ENCODE measurements at regions not wholly inside any gene's neighbourhood (a gene's known extent, or its start where the extent isn't known, plus 50 kb on each side); places are given as distances from the start of the nearest gene placed in this dataset.

DNA sequence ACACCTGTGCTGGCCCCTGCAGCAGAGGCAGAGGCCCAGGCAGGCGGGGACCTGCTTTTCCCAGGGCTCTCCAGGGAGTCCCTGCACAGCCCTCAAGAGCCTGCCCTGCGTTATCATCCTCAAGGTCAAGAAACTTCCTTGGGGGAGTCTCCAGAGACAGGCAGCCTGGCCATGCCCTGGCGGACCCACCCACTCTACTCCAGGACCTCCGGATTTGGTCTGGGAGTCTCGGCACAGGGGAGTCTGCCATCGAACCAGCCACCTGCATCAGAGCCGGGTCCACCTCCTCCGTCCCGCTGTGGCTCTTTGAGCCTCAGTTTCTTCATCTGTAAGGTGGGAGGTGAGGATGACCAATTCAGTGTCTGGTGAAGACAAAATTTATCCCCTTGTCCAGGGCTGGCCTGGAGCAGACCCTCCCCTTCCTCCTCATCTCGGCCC lies 75.3 kb upstream of the TNRC6C start:
- FAIRE-seq = no peak

DNA sequence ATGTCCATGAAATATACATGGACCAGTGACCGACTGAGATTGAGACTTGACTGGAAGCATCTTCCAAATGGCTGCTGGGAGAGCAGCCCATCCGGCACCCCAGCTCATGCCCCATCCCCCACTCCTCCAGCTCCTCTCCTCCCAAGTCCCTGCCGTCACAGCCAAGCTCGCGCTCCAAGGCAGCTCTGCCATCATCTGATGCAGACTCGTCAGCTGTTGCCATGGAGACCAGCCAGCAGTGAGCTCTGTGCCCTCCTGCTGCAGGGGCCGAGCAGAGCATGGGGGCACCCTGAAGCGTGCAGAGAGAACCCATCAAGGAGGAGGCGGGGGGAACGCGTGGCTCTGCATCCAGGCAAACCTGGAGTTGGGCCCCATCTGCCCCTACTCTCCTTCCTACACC lies 74.5 kb upstream of the TNRC6C start:
- no peak for FAIRE-seq

DNA sequence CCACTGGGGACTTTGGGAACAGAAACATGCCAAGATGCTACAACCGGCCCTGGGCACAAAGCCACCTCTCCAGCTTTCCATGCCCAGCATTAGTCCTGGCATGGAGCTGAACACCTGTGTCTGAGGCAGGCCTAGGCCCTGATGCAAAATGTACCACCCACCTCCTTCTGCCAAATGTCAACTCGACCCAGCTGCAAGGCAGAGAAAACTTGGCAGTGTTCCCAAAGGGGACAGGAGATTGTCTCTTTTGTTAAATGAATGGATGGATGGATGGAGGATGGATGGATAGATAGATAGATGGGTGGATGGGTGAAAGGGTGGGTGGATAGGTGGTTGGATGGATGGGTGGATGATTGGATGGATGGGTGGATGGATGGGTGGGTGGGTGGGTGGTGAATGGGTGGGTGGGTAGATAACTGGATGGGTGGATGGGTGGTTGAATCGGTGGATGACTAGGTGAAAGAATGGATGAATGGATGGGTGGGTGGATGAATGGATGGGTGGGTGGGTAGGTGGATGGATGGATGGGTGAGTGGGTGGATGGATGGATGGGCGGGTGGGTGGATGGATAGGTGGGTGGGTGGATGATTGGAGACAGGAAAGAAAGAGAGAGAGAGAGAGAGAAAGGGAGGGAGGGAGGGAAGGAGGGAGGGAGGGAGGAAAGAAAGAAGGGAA lies 73.4 kb upstream of the TNRC6C start:
- FAIRE-seq = no peak

DNA sequence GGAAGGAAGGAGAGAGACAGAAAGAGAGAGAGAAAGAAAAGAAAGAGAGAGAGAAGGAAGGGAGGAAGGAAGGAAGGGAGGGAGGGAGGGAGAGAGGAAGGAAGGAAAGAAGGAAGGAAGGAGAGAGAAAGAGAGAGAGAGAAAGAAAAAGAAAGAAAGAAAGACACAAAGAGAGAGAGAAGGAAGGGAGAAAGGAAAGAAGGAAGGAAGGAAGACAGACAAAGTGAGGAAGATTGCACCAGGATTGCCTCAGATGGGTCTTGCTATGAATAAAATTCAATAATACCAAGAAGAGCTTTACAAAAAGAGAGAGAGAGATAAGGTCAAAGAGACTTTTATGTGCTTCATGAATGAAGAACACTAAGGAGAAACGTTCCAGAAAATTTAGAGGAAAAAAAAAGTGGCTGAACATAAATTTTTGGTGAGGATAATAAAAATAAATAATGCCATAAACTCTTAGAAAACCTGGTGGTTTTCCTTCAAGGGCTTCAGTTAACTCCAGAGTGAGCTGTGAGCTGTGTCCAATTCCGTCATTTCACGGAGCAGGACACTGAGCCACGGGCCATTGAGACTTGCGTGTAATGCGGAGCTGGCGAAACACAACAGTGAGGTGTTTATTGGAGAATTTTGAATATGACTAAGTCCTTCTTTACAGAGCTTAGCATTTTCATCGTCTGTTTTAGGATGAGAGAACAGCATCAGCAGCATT lies 72.7 kb upstream of the TNRC6C start:
- FAIRE-seq = no peak

DNA sequence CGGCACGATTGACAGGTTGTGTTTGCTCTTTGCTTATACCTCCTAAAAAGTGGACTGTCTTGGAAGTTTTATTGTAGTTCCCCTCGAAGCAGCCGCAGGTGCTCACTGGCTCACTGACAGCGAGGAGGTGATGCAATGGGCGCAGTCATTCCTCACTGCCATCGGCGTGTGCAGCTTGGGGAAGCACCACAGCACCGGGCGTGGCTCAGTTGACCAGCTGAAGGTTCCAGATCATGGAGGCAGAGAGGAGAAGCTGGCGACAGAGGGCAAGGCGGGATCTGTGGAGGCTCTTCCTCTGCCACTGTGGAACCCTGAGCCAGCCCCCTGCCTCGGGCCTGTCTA lies 72.1 kb upstream of the TNRC6C start:
- no peak for FAIRE-seq

DNA sequence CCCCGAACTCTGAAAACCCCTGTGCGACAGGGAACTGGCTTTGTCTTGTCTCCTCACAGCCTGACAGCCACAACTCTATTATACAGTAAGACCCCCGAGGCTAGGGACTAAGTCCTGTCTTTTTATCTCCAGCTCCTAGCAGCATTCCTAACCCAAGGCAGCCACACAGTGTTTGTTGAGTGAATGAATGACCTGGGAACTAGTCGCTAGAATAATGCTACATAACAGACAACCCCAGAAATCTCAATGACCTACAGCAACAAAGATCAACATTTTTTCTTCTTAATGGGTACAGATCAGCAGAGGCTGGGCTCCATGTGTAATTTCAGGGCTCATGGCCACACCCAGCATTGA lies 71.4 kb upstream of the TNRC6C start:
- no peak for FAIRE-seq

DNA sequence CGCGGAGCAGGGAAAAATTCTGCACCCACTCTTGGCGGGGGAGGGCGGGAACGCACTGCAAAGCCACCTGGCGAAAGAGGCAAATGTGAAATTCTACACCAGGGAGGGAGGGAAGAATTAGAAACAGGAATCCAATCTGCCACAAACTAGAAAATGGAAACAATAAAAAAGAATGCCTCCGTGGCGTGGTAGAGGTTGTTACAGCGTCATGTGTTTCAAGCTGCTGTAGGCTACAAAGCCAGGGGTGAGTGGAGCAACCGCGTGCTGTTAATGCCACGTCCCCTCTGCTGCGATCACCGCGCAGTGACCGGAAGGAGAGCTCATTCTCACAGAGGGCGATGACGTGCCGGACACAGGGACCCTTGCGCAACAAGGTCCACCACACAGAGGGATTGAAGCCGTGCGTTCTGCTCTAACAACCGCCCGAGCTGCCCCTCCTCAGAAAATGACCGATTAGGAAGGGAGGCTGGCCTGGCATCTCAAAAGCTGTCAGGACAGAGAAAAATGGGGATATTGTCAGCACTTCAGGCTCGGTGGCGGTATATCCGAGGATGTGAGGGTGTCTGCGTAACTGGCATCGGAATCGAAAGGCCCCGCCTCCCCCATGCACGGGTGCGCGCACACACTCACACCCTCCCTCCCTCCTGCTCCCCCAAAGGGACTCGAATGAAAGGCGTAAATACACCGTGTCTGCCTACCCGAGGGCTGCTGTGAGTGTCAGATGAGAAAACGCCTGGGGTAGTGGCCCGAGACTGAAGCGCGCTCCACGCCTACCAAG lies 70.8 kb upstream of the TNRC6C start:
- no peak for FAIRE-seq

DNA sequence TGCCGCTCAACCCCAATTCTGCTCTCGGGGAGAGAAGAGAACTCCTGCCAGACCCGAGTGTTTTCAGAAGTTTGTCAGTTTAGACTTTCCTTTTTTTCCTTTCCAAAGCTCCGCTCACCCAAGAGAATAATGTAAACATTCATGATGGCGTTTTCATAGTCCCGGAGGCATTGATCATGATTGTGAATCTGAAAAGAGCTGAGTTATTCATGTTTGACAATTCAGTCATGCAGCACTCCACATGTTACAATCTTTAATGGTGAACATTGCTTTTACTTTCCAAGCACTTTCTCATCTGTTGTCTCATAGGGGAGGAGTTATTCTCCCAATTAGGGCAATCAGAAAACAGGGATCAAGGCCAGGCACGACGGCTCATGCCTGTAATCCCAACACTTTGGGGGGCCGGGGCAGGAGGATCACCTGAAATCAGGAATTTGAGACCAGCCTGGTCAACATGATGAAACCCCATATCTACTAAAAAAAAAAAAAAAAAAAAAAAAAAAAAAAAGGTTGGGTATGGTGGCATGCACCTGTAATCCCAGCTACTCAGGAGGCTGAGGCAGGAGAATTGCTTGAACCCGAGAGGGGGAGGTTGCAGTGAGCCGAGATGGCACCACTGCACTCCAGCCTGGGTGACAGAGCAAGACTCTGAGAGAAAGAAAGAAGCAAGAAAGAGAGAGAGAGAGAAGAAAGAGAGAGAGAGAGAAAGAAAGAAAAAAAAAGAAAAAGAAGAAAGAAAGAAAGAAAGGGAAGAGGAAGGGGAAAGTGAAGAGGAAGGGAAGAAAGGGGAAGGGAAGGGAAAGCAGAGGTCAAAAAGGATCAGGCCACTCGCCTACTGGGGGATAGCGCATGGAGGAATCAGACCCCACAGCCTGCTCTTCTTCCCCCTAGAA lies 70.0 kb upstream of the TNRC6C start:
- FAIRE-seq = no peak

DNA sequence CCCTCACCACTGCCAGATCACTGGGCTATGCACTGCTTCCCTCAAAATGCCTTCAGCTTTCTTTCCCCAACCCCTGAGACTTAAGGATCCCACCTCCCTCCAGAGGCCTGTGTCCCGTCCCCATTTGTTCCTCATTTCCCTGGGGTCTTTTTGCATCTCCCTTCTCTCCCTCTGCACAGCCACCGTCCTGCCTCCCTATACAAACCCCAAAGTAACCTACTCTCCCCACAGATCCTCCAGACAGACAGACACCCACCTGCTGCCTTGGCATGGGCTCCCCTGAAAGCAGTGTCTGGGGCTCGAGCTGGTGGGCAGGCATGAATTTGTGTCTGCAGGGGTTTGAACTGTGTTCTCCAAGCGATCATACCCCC lies 69.4 kb upstream of the TNRC6C start:
- FAIRE-seq = no peak

DNA sequence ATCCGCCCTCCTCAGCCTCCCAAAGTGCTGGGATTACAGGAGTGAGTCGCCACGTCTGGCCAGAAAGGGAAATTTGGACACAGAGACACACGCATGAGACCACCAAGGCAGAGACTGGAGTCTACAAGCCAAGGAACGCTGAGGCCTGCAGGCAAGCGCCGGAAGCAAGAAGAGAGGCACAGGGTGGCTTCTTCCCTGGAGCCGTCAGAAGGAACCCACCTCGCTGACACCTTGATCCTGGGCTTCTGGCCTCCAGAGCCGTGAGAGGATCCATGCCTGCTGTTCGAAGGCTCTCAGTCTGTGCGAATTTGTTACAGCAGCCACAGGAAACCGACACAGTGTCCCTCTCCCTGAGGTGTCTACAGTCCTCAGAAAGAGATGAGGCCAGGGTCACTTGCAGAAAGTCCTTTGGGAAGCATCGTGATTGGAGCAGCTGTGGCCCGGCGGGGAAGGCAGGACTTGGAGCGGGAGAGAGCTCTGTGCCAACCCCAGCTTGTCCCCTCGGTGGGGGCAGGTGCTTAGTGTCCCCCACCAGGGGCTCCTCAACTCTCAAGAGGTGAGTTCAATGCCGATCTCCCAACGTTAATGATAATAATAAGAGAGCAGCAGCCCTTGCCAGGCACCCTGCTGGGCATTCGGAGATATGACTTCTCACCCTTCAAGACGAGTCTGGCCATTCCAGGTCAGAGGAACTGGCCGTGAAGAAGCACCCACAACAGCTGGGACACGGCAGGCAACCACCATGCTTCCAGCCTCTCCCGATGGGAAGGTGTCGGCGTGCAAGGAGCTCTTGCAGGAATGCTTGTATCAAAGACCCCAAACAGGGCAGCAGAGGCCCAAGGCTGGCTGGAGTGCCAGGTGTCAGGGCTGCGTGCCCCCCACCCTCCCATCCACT lies 68.4 kb upstream of the TNRC6C start:
- FAIRE-seq = no peak

DNA sequence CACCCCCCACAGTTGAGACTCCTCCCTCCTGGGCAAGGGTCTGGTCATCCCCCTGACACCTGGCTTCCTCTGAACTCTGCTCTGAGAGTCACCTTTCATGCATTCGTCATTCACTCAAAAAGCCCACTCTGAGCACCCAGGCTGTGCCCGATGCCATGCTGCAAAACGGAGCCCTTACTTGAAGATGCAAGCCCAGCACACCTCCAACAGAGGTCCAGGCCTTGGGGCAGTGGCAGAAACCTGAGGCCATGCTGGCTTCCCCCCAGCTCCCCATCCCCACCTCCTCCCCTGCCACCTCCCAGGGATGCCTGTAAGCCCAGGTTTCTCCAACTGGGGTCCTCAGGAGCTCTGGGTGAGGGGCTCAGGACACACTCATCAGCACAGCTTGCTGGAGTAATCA lies 67.7 kb upstream of the TNRC6C start:
- FAIRE-seq = no peak

DNA sequence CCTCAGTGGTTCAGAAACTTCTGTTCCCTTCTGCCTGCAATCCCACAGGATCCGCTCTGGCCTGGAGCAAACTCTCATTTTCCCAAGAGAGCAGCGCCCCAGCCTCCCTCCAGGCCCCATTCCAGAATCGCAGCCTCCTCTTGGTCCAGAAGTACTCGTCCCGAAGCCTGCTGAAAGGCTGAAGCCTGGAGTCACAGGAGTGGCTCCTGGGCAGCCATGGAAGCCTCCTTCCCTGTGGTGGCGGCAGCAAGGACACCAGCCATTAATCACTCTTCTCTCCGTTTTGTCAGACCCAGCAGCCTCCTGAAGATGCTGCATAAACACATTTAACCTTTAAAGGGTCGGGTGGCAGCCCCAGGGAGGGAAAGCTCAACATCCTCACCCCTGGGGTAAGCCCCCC lies 66.9 kb upstream of the TNRC6C start:
- FAIRE-seq = no peak

DNA sequence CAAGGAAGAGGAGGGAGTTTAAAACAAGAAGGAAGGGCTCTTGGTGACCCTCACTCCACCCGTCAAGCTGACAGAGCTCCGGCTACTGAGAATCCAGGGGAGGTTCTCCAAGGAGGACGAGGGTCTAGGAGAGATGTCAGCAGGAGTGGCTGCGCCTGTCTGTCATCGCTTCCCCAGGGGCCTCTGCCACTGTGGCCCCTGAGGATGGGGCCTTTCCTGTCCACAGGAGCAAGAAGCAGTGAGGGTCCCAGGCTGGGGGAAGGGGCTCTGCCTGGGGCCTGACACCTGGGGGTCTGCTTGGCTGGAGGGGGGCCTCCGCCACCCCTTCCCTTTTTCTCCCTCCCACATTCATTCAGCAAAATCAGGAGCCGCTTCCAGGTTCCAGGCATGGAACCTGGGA lies 66.5 kb upstream of the TNRC6C start:
- no peak for FAIRE-seq

DNA sequence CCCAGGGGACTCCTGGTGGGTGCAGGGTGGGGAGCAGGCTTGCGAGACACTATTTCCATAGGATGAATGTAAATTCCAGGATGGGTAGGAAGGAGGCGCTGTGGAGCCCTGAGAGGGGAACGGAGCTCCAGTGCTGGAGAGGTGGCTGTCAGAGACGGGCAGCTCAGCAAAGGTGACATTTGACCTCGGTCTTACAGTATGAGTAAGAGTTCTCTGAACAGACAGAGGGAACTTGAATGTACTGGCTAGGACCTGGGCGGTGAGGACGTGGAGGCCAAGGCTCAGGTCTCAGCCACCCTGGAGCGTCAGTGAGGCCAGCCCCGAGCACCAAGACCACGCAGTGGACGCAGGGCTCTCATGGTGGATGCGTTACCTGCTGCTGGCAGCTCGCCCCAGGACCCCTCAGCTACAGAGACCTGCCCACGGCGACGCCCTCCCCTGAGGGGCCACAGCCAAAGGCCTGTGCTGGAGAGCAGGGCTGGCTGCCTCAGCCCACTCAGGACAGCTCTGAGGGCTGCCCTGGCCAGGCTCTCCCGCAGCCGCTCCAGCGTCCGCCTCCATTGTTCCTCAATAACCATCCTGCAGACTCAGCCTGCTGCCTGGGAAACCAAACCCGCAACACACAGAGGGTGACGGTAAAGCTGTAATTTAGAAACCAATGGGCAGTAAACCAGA lies 65.9 kb upstream of the TNRC6C start:
- no peak for FAIRE-seq

DNA sequence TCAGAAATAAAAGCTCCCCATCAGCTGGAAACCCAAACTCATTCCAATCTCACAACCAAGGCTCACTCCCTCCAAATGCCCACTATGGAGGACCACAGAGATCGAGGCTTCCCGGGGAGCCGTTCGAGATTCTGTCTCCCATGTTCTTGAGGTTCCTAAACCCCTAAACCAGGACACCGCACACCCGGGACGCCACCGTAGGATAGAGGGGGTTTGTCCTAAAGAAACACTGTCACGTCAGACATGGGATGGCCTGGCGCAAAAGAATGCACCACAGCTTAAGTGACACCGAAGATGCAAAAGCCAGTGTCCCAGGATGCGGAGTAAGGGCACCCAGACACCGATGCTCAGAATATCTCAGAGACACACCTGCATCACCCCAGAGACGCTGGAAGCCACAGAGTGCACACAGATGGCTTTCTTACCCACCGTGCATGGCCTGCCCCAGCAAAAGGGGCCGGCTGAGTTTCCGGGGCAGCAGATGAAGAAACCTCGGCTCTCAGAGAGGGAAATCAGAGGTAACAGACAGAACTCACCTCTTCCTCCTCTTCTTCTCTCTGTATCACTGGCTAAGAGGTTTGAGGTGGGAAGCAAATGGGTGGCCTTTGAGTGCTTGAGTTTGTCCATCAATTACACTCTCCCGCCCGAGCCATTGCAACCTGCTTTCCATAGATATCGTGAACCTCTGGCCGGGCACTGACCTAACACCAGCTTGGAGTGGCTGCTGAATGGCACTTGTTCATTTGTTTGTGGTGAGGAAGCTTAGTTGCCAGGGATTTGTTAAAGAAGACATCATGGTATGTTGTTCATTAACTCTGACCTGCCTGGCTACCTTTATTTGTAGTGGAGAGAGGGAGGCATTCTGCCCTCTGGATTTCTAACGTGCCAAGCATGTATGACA lies 65.1 kb upstream of the TNRC6C start:
- no peak for FAIRE-seq

DNA sequence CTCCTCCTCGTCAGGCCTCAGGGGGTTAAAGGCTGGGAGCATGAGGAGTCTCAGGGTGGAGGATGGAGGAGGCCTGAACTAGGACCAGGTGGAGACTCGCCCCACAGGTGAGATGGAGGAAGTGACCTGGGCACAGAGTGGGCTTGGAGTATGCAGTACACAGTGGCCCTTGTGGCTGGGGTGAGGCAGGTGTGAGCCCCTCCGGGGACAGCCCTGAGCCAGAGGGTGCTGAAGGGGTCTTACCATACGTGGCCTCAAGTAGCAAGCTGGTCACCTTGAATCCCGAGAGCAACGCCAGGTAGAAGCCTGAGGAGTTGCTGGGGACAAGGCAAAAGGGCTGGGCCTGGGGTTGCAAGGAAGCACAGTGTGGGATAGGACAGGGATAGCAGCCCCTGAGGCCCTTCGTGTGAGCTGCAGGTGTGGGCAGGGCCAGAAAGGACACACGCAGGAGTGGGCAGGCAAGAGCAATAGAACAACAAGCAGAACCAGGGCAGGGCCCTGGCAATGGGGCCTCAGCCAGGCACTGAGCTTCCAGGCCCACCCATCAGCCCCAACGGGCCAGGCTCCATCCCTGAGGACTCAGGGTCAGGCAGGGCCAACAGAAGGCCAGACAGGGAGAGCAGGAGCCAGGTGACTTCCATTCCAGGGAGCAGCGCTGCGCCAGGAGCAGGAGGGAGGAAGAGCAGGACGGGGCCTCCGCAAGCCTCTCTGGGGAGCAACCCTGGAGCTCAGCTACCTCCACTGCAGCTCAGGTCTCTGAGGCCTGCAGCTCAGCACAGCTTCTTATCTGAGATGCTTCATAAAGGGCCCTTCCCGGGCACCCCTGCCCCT lies 64.2 kb upstream of the TNRC6C start:
- FAIRE-seq = no peak

DNA sequence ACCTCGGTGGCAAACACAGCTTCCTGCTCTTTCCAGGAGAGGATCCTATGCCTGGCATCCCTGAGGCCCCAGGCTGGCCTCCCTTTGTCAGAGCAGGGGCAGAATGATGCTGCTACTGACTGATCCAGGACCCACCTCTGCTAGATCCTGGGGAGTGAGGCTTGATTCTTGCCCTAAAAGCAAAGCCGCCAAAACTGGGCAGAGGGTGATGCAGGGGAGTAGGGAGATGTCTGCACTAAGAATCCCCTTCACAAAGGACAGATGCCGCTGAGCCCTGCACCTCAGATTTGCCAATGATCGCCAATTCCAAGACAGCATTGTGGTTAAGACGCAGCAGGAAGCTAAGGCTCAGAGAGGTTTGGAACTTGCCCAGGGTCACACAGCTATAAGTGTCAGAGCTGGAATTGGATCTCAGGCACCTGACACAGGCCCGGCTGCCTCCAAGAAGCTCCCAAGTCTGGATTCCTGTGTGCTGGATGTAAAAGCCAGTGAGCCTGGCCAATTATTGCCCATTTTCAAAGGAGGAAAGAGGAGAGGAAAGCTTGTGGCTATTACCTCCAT lies 60.7 kb upstream of the TNRC6C start:
- FAIRE-seq = no peak

DNA sequence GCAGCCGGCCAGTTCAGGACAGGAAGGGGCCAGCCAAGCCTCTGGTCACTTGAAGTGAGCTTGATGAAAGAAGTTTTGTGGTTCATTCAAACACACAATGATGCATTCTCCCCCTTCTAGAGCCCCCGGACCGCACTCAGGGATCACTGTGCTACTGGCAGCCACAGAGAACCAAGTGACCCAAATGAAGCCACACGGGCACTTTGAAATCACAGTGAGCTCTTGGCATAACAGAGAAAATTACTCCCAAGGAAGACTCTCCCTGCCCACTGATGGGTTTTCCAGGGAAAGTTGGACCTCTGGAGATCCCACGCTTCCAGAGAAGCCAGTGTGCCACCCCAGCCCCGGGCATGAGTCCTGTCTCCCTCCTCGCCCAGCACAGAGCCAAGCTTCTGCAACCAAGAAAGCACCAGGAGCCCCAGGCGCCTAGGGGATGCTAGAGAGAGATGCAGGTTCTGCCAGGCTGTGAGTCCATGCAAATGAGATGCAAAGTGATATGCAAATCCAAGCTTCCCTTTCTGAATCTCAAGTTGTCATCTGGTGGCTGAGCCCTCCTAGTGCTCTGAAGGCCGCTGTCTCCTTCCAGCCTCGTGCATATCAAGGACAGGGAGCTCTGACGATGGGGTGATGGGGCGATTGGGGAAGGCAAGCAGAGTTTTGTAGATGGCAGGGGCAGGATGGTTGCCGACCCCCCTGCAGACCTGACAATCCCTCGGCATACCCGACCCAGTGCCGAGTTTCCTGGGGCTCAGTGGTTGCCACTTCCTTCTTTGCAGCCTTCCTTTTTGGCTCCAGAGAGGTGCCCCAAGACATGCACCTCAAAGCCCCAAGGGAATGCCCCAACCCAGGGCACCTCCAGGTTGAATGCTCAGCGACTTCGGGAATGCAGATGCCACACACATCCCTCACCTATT lies 59.7 kb upstream of the TNRC6C start:
- FAIRE-seq = no peak

Measured in colon (tissue), 2 donors.